Erythroblast (primary cell): ENCODE measurements at regions not wholly inside any gene's neighbourhood (a gene's known extent, or its start where the extent isn't known, plus 50 kb on each side); places are given as distances from the start of the nearest gene placed in this dataset.

Experiments used
- DNase-seq, 2 experiments: peaks; one replicate each; lab custom pipeline; 2025; lab: John Stamatoyannopoulos, UW
- GATA1 ChIP-seq: IDR thresholded peaks from 2 replicates; pipeline ENCODE4 v1.6.1; 2011; ENCODE audit warnings: low read depth, mild to moderate bottlenecking, control low read depth, low read length, moderate library complexity
- POLR2A ChIP-seq: IDR thresholded peaks from 2 replicates; pipeline ENCODE4 v1.6.1; 2011; ENCODE audit warnings: mild to moderate bottlenecking, low read length

- TF ChIP-seq POLR2A (no peak), GATA1 (no peak)
- DNase-seq = no peak
Measured at GRCh38 chr2:147524912-147525311, 319.9 kb upstream of the ACVR2A start.

DNA sequence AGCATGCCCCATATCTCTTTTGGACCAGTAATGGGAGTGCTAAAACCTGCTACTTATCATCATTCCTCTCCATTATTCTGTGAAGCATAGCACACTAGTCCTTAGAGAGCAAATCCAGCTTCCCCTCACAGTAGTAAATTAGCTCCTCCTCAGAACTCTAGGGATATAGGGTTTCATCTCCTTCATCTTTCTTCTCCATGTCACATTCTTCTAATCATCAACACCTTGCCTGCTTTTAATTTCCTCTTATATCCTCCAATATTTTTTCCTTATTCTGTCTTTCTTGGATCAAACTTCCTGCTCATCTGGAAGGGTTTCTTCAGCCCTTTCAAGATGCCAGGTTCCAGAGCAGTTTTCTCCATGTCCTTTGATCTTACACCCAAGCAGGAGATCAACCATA, 321.4 kb upstream of the ACVR2A start:
- TF ChIP-seq GATA1 (no peak), POLR2A (no peak)
- DNase-seq = no peak

- TF ChIP-seq GATA1 = no peak
- TF ChIP-seq POLR2A = no peak
- DNase-seq = no peak
Measured at GRCh38 chr2:147521936-147522335, 322.9 kb upstream of the ACVR2A start.

GRCh38 chr2:147520817-147521216, 324.0 kb upstream of the ACVR2A start:
- TF ChIP-seq POLR2A (no peak), GATA1 (no peak)
- no peak for DNase-seq

GRCh38 chr2:147519178-147519577, 325.7 kb upstream of the ACVR2A start:
- DNase-seq = no peak
- TF ChIP-seq GATA1 = no peak
- TF ChIP-seq POLR2A = no peak

DNA sequence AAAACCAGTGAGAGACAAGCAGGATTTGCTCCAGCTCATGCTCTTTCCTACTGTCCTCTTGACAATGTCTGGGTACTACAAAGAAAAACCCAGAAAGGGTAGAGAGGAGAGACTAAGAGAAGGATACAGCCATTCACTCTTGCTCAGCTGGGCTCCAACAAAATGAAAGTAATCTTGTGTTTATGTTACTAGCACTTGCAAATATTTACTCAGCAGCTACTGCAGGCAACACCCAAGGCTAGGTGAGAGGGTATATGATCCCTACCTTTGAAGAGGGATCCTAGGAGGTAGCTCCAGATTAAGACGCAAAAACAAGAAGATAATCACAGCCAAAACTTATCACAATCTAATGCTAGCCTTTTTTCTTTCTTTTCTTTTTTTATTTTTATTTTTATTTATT, 329.6 kb upstream of the ACVR2A start:
- DNase-seq = no peak
- no peak for TF ChIP-seq GATA1
- TF ChIP-seq POLR2A = no peak

- no peak for TF ChIP-seq GATA1
- TF ChIP-seq POLR2A = no peak
- no peak for DNase-seq
Measured at GRCh38 chr2:147512206-147512605, 332.6 kb upstream of the ACVR2A start.

- TF ChIP-seq GATA1 (no peak), POLR2A (no peak)
- DNase-seq = no peak
Measured at GRCh38 chr2:147511491-147511948, 333.3 kb upstream of the ACVR2A start.

DNA sequence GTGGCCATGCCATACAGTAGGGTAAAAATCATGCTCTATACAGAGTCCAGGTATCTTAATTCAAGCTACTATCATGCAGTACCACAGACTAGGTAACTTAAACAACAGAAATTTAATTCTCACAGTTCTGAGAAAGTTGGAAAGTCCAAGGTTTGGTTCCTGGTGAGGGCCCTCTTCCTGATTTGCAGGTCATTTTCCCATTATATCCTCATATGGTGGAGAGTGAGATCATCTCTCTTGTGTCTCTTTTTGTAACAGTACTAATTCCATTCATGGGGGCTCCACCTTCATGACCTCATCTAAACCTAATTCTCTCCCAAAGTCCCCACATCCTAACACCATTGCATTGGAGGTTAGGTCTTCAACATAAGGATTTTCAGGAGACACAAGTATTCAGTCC, 335.0 kb upstream of the ACVR2A start:
- TF ChIP-seq GATA1 = no peak
- TF ChIP-seq POLR2A = no peak
- DNase-seq = no peak

GRCh38 chr2:147506889-147507288, 337.9 kb upstream of the ACVR2A start:
- TF ChIP-seq GATA1 (no peak), POLR2A (no peak)
- no peak for DNase-seq

GRCh38 chr2:147502711-147503290, 342.0 kb upstream of the ACVR2A start:
- no peak for DNase-seq
- TF ChIP-seq POLR2A (no peak), GATA1 (no peak)

DNA sequence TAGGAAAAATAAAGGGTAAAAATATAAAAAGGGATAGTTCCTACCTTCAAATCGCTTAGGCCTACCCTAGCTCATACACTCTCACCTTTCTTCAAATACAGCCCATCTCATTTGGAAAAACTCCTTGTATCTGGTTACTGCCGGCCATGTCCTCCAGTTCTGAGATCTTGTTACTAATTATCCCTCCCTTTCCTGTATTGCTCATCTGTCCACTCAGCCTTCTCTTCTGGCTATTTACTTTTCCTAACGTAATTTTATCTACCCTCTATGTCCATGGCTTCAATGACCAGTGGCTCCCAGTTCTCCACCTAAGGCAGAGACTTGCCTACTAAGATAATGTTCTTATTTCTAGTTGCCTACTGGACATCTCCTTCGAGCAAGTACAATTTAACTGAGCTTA, 342.9 kb upstream of the ACVR2A start:
- no peak for DNase-seq
- no peak for TF ChIP-seq POLR2A
- TF ChIP-seq GATA1 = no peak

GRCh38 chr2:147500819-147501395, 343.9 kb upstream of the ACVR2A start:
- no peak for TF ChIP-seq POLR2A
- no peak for TF ChIP-seq GATA1
- no peak for DNase-seq

DNA sequence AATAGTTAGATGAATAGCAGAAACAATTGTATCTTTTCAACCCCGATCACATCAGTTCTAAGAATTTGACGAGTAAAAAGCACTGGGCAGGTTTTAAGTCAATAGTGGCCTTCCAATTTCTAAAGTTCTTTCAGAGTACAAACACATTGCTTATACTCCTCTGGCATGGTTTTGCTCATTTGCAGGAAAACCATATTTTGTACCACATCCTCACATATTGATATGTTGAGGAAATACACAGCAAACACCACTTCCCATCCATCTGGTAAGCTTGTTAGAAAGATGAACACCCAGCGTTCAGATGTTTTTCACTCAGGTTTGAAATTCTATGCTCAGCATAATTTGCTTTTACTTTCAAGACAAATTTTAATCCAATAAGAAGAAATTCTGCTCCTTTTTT, 344.6 kb upstream of the ACVR2A start:
- no peak for DNase-seq
- TF ChIP-seq POLR2A (no peak), GATA1 (no peak)

GRCh38 chr2:147499785-147500184, 345.0 kb upstream of the ACVR2A start:
- DNase-seq = no peak
- no peak for TF ChIP-seq POLR2A
- no peak for TF ChIP-seq GATA1
